Stimulated activated CD4-positive, alpha-beta T cell treated with anti-CD3 and anti-CD28 coated beads, Interleukin-4, amount 100 ng/mL, for 4 hours (primary cell): ENCODE measurements at regions not wholly inside any gene's neighbourhood (a gene's known extent, or its start where the extent isn't known, plus 50 kb on each side); places are given as distances from the start of the nearest gene placed in this dataset.

Experiments used
- DNase-seq, 2 experiments: peaks; one replicate each; pipeline ENCODE4 v3.0.0-alpha.2; 2020

DNA sequence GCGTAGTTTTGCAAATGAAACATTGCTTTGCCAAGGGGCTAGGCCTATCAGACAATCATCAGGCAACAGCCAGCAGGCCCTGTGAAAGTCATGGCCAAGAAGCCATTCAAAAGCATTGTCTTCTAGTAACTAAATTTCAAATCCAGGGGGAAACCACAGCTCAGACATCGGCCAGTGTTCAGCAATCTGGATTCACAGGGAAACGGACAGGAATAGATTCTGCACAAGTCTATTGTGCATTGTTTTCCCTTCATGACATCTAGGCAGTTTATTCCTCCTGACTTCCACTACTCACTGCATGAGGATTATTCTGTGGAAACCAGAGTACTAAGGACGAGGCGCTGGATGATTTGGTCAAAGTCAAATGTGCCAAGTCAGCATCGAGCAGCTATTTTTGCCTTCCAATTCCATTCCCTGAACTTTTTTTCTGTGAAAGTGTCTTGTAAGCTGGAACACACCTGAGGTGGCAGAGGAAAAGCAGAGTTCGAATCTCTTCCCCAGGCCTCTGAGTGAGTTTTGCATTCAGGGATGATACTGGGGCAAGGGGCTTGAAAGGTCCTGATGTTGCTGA lies 75.4 kb downstream of the VCPKMT start:
- DNase-seq: no peak

GRCh38 chr14:50041980-50042379 lies 74.4 kb downstream of the VCPKMT start:
- DNase-seq: no peak

GRCh38 chr14:50044042-50044651 lies 72.2 kb downstream of the VCPKMT start:
- DNase-seq: peak in 1 of 2 experiments; percentile 14

DNA sequence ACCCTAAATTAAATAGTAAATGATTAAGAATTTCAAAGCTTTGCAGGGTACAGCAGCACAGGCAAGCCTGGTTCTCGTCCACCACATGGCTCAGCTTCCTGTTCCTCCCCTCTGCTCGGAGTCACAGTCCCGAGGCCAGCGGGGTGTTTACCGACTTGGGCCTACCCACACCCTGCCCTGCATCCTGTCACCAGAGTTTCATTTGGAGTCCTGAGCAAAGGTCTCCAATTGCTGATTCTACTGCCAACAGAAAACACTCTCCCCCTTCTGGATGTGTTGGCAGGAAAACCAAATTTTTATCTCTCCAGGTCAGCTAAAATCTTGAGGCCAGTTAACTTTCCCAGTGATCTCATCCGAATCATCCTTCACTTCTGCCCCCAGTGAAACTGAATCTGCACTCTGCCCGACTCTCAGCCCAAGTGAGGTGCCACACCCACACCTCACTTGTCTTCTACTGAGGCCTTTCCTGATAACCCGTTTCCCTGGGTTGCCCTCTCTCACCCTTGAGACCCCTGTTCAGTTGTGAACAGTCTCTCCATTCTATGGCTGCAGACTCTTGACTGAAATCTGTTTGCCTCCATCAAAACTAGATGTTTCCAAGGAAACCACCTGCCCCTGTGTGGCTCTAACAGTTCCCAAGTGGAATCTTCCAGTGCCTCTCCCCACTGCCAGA lies 71.2 kb downstream of the VCPKMT start:
- peak; percentile 42 to 64 for DNase-seq

DNA sequence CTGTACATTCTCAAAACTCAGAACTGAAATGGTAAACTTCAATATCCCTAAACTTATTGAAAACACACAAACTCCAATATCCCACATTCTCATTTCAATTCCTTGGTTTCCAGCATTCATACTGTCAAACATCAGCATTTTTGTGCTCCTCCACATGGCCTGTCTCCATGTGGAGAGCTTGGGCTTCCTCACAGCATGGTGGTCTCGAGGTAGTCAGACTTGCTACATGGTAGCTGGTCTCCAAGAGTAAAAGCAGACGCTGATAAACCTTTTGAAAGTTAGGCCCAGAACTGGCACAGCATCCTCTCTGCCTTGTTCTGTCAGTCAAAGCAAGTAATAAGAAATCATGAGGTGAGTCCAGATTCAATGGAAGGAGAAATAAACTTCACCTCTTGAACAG lies 70.5 kb downstream of the VCPKMT start:
- DNase-seq: no peak

GRCh38 chr14:50047274-50047676 lies 69.1 kb downstream of the VCPKMT start:
- no peak for DNase-seq

- DNase-seq: no peak
Measured at GRCh38 chr14:50049093-50049492, 67.3 kb downstream of the VCPKMT start.

DNA sequence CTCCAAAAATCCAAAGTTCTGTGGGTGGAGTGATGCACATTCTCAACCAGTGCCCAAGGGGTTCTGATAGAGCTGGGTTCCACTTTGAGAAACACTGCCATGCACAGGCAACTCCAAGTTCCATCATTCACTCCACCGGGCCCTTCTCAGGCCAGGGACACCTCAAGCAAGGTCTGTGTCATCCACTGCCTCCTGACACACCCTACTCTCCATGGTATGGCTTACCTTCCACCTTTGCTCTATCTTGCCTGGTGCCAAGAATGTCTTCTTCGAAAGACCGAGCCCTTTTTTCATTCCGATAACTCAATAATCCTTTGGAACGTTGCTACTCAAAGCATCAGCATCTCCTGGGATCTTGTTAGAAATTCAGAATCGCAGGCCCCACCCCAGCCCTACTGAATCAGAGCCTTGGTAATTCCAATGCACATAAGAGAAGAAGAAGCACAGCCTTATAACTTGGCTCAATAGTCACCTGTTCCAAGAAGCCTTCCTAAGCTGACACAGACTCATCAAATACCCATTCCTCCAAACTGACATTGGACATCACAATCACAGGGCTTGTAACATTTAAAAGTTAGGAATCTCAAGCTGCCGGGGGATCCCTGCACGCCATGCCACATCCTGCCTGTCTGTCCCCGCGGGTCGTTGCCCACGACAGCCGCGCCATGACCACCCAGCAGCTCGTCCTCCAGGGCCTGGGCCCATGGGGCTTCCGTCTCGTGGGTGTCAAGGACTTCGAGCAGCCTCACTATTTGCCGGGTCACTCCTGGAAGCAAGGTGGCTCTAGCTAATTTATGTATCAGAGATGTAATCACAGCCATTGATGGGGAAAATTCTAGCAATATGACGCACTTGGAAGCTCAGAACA lies 66.4 kb downstream of the VCPKMT start:
- DNase-seq: no peak

GRCh38 chr14:50051106-50051505 lies 65.3 kb downstream of the VCPKMT start:
- DNase-seq: no peak

- DNase-seq: no peak
Measured at GRCh38 chr14:50051706-50052105, 64.7 kb downstream of the VCPKMT start.

DNA sequence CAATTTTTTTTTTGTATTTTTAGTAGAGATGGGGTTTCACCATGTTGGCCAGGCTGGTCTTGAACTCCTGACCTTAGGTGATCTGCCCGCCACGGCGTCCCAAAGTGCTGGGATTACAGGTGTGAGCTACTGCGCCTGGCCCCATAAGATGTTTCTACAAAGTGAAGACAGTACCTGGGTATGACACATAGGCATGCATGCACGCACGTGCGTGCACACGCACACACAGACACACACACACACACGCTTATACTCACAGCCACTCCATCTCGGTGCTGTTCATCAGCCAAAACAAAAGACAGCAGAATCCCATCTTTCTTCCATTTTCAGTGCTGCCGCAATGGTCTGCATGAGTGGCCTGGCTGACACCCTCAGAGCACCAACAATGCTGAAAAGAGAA lies 63.9 kb downstream of the VCPKMT start:
- DNase-seq: no peak

- DNase-seq: no peak
Measured at GRCh38 chr14:50053935-50054334, 62.4 kb downstream of the VCPKMT start.

DNA sequence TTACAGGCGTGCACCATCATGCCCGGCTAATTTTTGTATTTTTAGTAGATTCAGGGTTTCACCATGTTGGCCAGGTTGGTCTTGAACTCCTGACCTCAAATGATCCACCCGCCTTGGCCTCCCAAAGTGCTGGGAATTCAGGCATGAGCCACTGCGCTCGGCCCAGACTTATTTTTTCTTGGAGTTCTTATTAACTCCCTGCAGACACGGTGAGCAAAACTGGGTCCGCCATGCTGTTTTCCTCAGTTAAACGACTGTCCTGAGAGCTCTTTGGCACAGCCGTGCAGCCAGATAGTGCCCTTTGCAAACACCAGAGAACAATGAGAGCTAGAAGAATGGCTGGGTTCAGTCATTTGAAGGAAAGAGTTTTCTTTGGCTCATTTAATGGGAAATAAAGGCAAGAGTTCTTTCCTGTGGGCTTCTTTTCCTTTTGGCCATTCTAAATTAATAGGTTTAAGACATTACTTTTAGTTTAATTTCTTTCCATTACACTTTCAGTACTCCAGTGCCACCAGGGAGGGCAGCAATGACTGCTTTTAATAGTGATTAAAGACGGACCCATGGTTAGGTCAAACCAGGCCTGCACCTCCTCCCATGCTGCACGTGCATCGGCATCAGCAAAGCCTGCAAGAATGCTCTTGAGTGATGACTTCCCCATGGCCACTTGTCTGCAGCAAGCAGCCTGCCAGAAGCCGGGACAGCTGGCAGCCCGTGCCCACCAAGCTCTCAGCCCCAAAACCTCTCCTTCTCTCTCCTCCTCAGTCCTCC lies 60.7 kb downstream of the VCPKMT start:
- no peak for DNase-seq

- no peak for DNase-seq
Measured at GRCh38 chr14:50056435-50056834, 59.9 kb downstream of the VCPKMT start.

GRCh38 chr14:50057331-50057730 lies 59.0 kb downstream of the VCPKMT start:
- DNase-seq: no peak

DNA sequence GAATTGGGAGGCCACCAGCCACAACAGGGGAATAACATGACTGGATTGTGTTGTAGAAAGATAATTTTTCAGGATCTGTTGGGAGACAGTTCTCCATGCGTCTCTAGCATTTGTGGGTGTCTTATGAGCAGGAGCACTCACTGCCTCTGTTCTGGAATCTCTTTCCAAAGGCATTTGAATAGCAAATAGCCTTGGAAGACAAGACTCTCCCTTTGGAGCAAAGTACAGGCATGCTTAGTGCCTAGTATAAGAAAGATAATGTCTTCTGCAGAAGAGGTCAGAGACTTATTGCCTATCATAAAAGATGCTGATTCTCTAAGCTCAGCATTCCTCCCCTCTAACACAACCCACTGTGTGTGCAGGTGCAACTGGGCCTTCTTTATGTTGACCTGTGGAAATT lies 58.3 kb downstream of the VCPKMT start:
- no peak for DNase-seq
